Mucosa of descending colon (tissue), 3 donors: ENCODE measurements at regions not wholly inside any gene's neighbourhood (a gene's known extent, or its start where the extent isn't known, plus 50 kb on each side); places are given as distances from the start of the nearest gene placed in this dataset.

Experiments used
- ATAC-seq: fragments of 200-7000 bp; cut with Tn5 transposase; one replicate; pipeline ENCODE4 v1.9.1; 2020; ENCODE audit warnings: mild to moderate bottlenecking, moderate library complexity
- DNase-seq, 3 donors: peaks; one replicate each; pipeline ENCODE4 v3.0.0-alpha.2; 2020
- H3K36me3 ChIP-seq: fragments of 200-600 bp; one replicate; pipeline ENCODE4 v1.8.0; 2021; ENCODE audit warnings: low read depth, mild to moderate bottlenecking
- H3K4me1 ChIP-seq: fragments of 200-600 bp; one replicate; pipeline ENCODE4 v1.8.0; 2021; ENCODE audit warnings: low read depth, mild to moderate bottlenecking
- H3K4me3 ChIP-seq: fragments of 200-600 bp; one replicate; pipeline ENCODE4 v1.8.0; 2021; ENCODE audit warnings: mild to moderate bottlenecking
- H3K9me3 ChIP-seq: fragments of 200-600 bp; one replicate; pipeline ENCODE4 v1.8.0; 2021; ENCODE audit warnings: mild to moderate bottlenecking
- CTCF ChIP-seq: fragments of 200-600 bp; IDR thresholded peaks from one replicate; pipeline ENCODE4 v1.8.0; 2022; ENCODE audit warnings: antibody characterized with exemption, mild to moderate bottlenecking
- intact Hi-C, 2 donors: fragments of 100-400 bp; cut with DNase I in 1 of 2; cut with micrococcal nuclease in 1 of 2; formaldehyde crosslinking; loops; one replicate each; pipeline versions ENCODE4 v1.11.0 to v1.11.1; 2022; cut with DNase I, micrococcal nuclease
- donor health status: DM: no; HTN: no; CAD: no; lungs with moderate emphysema.
- donor health status: DM: no; HTN: no; CAD: no.
- donor health status: DM: no; HTN: yes; CAD: no.

- Histone ChIP-seq H3K36me3 (no peaks in the 10 kb centered on the region), H3K9me3 (no peaks in the 10 kb centered on the region), H3K4me1 (no peaks in the 10 kb centered on the region), H3K4me3 (no peak overlapping the region)
- DNase-seq, result no peak
- TF ChIP-seq CTCF, result no peak
- ATAC-seq, result no peak
- intact Hi-C loops, result no loop called here
Measured at GRCh38 chr5:164672205-164672604, 1166.8 kb downstream of the MAT2B start.

GRCh38 chr5:164672931-164673694 lies 1167.7 kb downstream of the MAT2B start:
- no peaks in the 10 kb centered on the region for H3K9me3 ChIP-seq
- H3K36me3 ChIP-seq, result no peaks in the 10 kb centered on the region
- no peak for TF ChIP-seq CTCF
- ATAC-seq (no peak), DNase-seq (no peak)
- no peak overlapping the region for H3K4me3 ChIP-seq
- no peaks in the 10 kb centered on the region for H3K4me1 ChIP-seq
- intact Hi-C loops, result no loop called here

- Histone ChIP-seq H3K9me3 (no peaks in the 10 kb centered on the region), H3K36me3 (no peaks in the 10 kb centered on the region), H3K4me3 (no peak overlapping the region), H3K4me1 (no peaks in the 10 kb centered on the region)
- intact Hi-C loops, result no loop called here
- ATAC-seq (no peak), DNase-seq (no peak)
- no peak for TF ChIP-seq CTCF
Measured at GRCh38 chr5:164679461-164679860, 1174.0 kb downstream of the MAT2B start.

GRCh38 chr5:164680216-164680615 lies 1174.8 kb downstream of the MAT2B start:
- Histone ChIP-seq H3K4me1 (no peaks in the 10 kb centered on the region), H3K4me3 (no peak overlapping the region), H3K36me3 (no peaks in the 10 kb centered on the region), H3K9me3 (no peaks in the 10 kb centered on the region)
- ATAC-seq, result no peak
- intact Hi-C loops, result no loop called here
- no peak for TF ChIP-seq CTCF
- no peak for DNase-seq

- no peak for DNase-seq
- ATAC-seq, result no peak
- Histone ChIP-seq H3K4me3 (no peak overlapping the region), H3K36me3 (no peaks in the 10 kb centered on the region), H3K9me3 (no peaks in the 10 kb centered on the region), H3K4me1 (no peaks in the 10 kb centered on the region)
- intact Hi-C loops, result no loop called here
- TF ChIP-seq CTCF, result no peak
Measured at GRCh38 chr5:164680812-164681520, 1175.5 kb downstream of the MAT2B start.
